ENCODE measurements at regions not wholly inside any gene's neighbourhood (a gene's known extent, or its start where the extent isn't known, plus 50 kb on each side); places are given as distances from the start of the nearest gene placed in this dataset.

- intact Hi-C loops (cut with DNase I; ENCODE audit: low total_unique reads): no loop called here
- DNase-seq: no peak
Observed at GRCh38 chr2:3094318-3094717, 283.3 kb downstream of the EIPR1 start.

GRCh38 chr2:3091696-3092095 lies 285.9 kb downstream of the EIPR1 start:
- no peak for DNase-seq
- Histone ChIP-seq H3K4me3 (no peak overlapping the region), H3K27me3 (no peaks in the 10 kb centered on the region), H3K9me3 (no peaks in the 10 kb centered on the region), H3K36me3 (no peaks in the 10 kb centered on the region), H3K4me1 (no peaks in the 10 kb centered on the region), H3K27ac (no peak overlapping the region)
- no peak for TF ChIP-seq CTCF (IDR thresholded peaks at IDR 0.05)
- TF ChIP-seq POLR2A (IDR thresholded peaks at IDR 0.05): no peak
- intact Hi-C loops (cut with DNase I; ENCODE audit: low total_unique reads): no loop called here

More at GRCh38 chr2:3094318-3094717, 283.3 kb downstream of the EIPR1 start:
- no peaks in the 10 kb centered on the region for H3K4me1 ChIP-seq
- no peaks in the 10 kb centered on the region for H3K36me3 ChIP-seq
- no peaks in the 10 kb centered on the region for H3K9me3 ChIP-seq
- no peak overlapping the region for H3K27ac ChIP-seq
- no peaks in the 10 kb centered on the region for H3K27me3 ChIP-seq
- H3K4me3 ChIP-seq: no peak overlapping the region
- TF ChIP-seq CTCF (IDR thresholded peaks at IDR 0.05) (no peak), POLR2A (IDR thresholded peaks at IDR 0.05) (no peak)

- intact Hi-C loops (cut with DNase I; ENCODE audit: low total_unique reads): no loop called here
- no peaks in the 10 kb centered on the region for H3K36me3 ChIP-seq
- no peaks in the 10 kb centered on the region for H3K4me1 ChIP-seq
- H3K27me3 ChIP-seq: no peaks in the 10 kb centered on the region
- H3K4me3 ChIP-seq: no peak overlapping the region
- no peak for DNase-seq
- H3K9me3 ChIP-seq: no peaks in the 10 kb centered on the region
- TF ChIP-seq CTCF (IDR thresholded peaks at IDR 0.05) (no peak), POLR2A (IDR thresholded peaks at IDR 0.05) (no peak)
- H3K27ac ChIP-seq: no peak overlapping the region
Observed at GRCh38 chr2:3082705-3083104, 294.9 kb downstream of the EIPR1 start.

GRCh38 chr2:3079959-3080948 lies 297.4 kb downstream of the EIPR1 start:
- TF ChIP-seq CTCF (IDR thresholded peaks at IDR 0.05): no peak
- no peak for TF ChIP-seq POLR2A (IDR thresholded peaks at IDR 0.05)
- Histone ChIP-seq H3K27ac (no peak overlapping the region), H3K4me3 (no peak overlapping the region), H3K4me1 (no peaks in the 10 kb centered on the region), H3K27me3 (no peaks in the 10 kb centered on the region), H3K36me3 (no peaks in the 10 kb centered on the region), H3K9me3 (no peaks in the 10 kb centered on the region)
- intact Hi-C loops (cut with DNase I; ENCODE audit: low total_unique reads): no loop called here
- no peak for DNase-seq

GRCh38 chr2:3079466-3079865 lies 298.2 kb downstream of the EIPR1 start:
- H3K27ac ChIP-seq: no peak overlapping the region
- no peaks in the 10 kb centered on the region for H3K36me3 ChIP-seq
- H3K4me3 ChIP-seq: no peak overlapping the region
- no peak for DNase-seq
- H3K4me1 ChIP-seq: no peaks in the 10 kb centered on the region
- no peaks in the 10 kb centered on the region for H3K9me3 ChIP-seq
- TF ChIP-seq CTCF (IDR thresholded peaks at IDR 0.05): no peak
- TF ChIP-seq POLR2A (IDR thresholded peaks at IDR 0.05): no peak
- no peaks in the 10 kb centered on the region for H3K27me3 ChIP-seq
- intact Hi-C loops (cut with DNase I; ENCODE audit: low total_unique reads): no loop called here

Data from uterus (tissue), 3 donors.